Small intestine (tissue), 7 donors: ENCODE measurements at regions not wholly inside any gene's neighbourhood (a gene's known extent, or its start where the extent isn't known, plus 50 kb on each side); places are given as distances from the start of the nearest gene placed in this dataset.
"Not testable (repeated sequence)": the region's sequence is repeated elsewhere in the genome, so short reads cannot be mapped to it uniquely, and the experiment has no call there.

Source experiments
- DNase-seq, 2 donors: peaks; one replicate each; pipeline versions ENCODE4 v3.0.0 to v3.0.0-alpha.2; 2013
- FAIRE-seq: peaks from 2 replicates; lab custom pipeline; 2012; peaks lifted over from hg19 to GRCh38; lab: Jason Lieb, UNC
- H3K27ac ChIP-seq, 3 donors: one replicate each; pipeline ENCODE4 v1.5.1; 2013; ENCODE audit warnings: low read length in 2 of 3, mild to moderate bottlenecking in 2 of 3, control low read depth in 1 of 3, inconsistent platforms in 1 of 3, low read depth in 1 of 3, moderate library complexity in 1 of 3
- H3K27me3 ChIP-seq, 3 donors: one replicate each; pipeline ENCODE4 v1.6.1; 2013; ENCODE audit warnings: low read length in 3 of 3, inconsistent platforms in 1 of 3; ENCODE audit not compliant: control insufficient read depth in 3 of 3, insufficient read depth in 3 of 3
- H3K36me3 ChIP-seq, 3 donors: one replicate each; pipeline ENCODE4 v1.6.1; 2013; ENCODE audit warnings: low read length in 3 of 3, inconsistent platforms in 1 of 3, low read depth in 1 of 3, mild to moderate bottlenecking in 1 of 3, moderate library complexity in 1 of 3; ENCODE audit not compliant: control insufficient read depth in 3 of 3, insufficient read depth in 2 of 3
- H3K4me1 ChIP-seq, 3 donors: one replicate each; pipeline ENCODE4 v1.6.1; 2013; ENCODE audit warnings: low read length in 2 of 3, inconsistent platforms in 1 of 3, low read depth in 1 of 3, mild to moderate bottlenecking in 1 of 3, moderate library complexity in 1 of 3; ENCODE audit not compliant: control insufficient read depth in 3 of 3, insufficient read depth in 2 of 3
- H3K4me3 ChIP-seq, 3 donors: one replicate each; pipeline ENCODE4 v1.5.1; 2013; ENCODE audit warnings: low read length in 3 of 3, control low read depth in 1 of 3, inconsistent platforms in 1 of 3, low read depth in 1 of 3, mild to moderate bottlenecking in 1 of 3, moderate library complexity in 1 of 3
- H3K9me3 ChIP-seq, 2 donors: one replicate each; pipeline ENCODE4 v1.6.1; 2013; ENCODE audit warnings: low read depth in 1 of 2, low read length in 1 of 2; ENCODE audit not compliant: control insufficient read depth in 2 of 2, insufficient read depth in 1 of 2
- WGBS, 3 donors: extraction: QIAGEN DNeasy Blood & Tissue Kit; methylation state at CpG; one replicate each; pipeline ENCODE4 v1.1.7; 2013; 5-methylcytosine and 5-hydroxymethylcytosine counted together
- donor health status: healthy with polysubstance abuse.
- donor health status: control.
- donor health status: control.
- donor health status: Bipolar disorder and iron deficiency.
- donor health status: healthy.

DNA sequence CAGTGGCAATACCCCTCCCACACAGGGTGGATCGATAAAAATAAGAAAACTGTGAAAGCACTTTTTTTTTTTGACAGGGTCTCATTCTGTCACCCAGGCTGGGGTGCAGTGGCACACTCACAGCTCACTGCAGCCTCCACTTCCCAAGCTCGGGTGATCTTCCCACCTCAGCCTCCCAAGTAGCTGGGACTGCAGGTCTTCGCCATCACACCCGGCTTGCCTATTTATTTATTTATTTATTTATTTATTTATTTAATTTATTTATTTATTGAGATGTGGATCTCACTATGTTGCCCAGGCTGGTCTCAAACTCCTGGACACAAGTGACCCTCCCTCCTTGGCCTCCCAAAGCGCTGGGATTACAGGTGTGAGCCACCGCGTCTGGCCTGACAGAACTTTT lies 68.0 kb upstream of the PPP1R26 start:
- not testable (repeated sequence) for H3K27me3 ChIP-seq, H3K4me3 ChIP-seq, H3K9me3 ChIP-seq, FAIRE-seq, H3K4me1 ChIP-seq, H3K36me3 ChIP-seq, DNase-seq, H3K27ac ChIP-seq
- 92 to 93% (median 93%) methylated on average over 7 of the region's 7 CpGs for WGBS, 3 donors

DNA sequence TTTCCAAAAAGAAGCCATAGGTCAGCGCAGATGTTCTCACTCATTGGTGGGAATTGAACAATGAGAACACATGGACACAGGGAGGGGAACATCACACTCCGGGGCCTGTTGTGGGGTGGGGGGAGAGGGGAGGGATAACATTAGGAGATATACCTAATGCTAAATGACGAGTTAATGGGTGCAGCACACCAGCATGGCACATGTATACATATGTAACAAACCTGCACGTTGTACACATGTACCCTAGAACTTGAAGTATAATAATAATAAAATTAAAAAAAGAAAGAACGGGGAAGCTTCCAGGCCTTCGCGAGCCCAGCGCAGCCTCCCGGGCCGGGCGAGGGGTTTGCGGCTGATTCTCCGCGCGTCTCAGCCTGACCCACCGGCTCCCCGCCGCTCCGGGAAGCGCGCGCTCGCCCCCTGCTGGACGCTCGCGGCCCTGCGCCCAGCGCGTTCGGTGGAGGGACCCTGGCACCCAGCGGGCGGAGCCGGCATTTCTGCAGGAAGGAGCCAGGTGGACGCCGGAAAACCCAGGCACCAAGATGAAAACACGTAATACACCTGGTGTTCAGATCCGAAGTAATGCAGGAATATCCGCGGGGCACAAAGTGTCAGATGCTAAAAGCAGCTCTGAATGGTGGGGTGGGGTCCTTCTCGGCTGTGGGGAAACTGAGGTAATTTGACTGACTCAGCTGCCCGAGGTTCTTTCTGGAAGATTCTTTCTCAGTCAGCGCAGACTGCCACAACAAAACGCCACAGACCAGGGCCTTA lies 67.1 kb upstream of the PPP1R26 start:
- not testable (repeated sequence) for H3K9me3 ChIP-seq, H3K27ac ChIP-seq, H3K27me3 ChIP-seq, FAIRE-seq, H3K4me1 ChIP-seq, H3K36me3 ChIP-seq, H3K4me3 ChIP-seq
- peak; percentile 43 to 81 for DNase-seq
- 8 to 11% (median 9%) methylated on average over 43 of the region's 43 CpGs for WGBS, 3 donors

DNA sequence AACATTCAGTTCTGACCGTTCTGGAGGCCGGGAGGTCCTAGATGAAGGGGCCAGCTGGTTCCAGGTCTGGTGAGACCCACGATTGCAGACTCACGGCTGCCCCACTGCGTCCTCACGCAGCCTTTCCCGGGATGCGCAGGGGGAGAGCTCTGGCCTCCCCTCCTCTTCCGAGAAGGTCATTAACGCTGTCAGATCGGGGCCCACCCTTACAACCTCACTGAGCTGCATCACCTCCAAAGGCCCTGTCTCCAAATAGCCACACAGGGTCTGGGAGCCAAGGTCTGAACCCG lies 66.6 kb upstream of the PPP1R26 start:
- FAIRE-seq (no peak), DNase-seq (no peak)
- Histone ChIP-seq H3K36me3 (no peaks in the 10 kb centered on the region), H3K4me1 (no peaks in the 10 kb centered on the region), H3K27me3 (no peaks in the 10 kb centered on the region), H3K9me3 (no peaks in the 10 kb centered on the region), H3K27ac (no peak overlapping the region), H3K4me3 (no peak overlapping the region)
- WGBS, 3 donors = 77 to 83% (median 79%) methylated on average over 10 to 12 of the region's 12 CpGs

DNA sequence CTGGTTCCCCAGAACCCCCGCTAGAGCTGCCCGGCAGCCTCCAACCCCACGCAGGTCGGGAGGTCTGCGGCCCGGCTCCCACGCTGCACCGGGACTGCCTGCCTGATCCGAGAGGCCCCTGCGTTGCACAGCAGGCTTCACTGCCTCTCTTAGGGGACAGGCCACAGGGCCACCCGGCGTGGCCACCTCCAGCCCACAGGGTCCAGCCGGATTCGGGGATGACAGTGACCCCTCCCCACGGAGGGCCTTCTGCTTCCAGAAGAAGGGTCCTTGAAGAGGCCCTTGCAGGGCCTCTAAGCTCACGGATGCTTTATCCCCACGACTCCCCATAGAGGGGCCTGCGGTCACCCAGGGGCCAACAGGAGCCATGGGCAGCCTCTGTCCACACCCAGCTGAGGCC lies 66.1 kb upstream of the PPP1R26 start:
- no peak for FAIRE-seq
- Histone ChIP-seq H3K4me1 (no peaks in the 10 kb centered on the region), H3K27me3 (no peaks in the 10 kb centered on the region), H3K36me3 (no peaks in the 10 kb centered on the region), H3K9me3 (no peaks in the 10 kb centered on the region), H3K27ac (no peak overlapping the region), H3K4me3 (no peak overlapping the region)
- DNase-seq = no peak
- WGBS, 3 donors = 88 to 90% (median 90%) methylated on average over 15 to 18 of the region's 18 CpGs

GRCh38 chr9:135414293-135414692 lies 65.3 kb upstream of the PPP1R26 start:
- DNase-seq (no peak), FAIRE-seq (no peak)
- Histone ChIP-seq H3K27me3 (no peaks in the 10 kb centered on the region), H3K36me3 (no peaks in the 10 kb centered on the region), H3K4me1 (no peaks in the 10 kb centered on the region), H3K4me3 (no peak overlapping the region), H3K9me3 (no peaks in the 10 kb centered on the region), H3K27ac (no peak overlapping the region)
- WGBS, 3 donors = 55 to 74% (median 56%) methylated on average over 13 of the region's 13 CpGs

GRCh38 chr9:135415586-135415985 lies 64.0 kb upstream of the PPP1R26 start:
- Histone ChIP-seq H3K4me1 (no peaks in the 10 kb centered on the region), H3K27me3 (no peaks in the 10 kb centered on the region), H3K36me3 (no peaks in the 10 kb centered on the region), H3K9me3 (no peaks in the 10 kb centered on the region), H3K27ac (no peak overlapping the region), H3K4me3 (no peak overlapping the region)
- 69 to 84% (median 79%) methylated on average over 10 of the region's 10 CpGs for WGBS, 3 donors
- DNase-seq (no peak), FAIRE-seq (no peak)

DNA sequence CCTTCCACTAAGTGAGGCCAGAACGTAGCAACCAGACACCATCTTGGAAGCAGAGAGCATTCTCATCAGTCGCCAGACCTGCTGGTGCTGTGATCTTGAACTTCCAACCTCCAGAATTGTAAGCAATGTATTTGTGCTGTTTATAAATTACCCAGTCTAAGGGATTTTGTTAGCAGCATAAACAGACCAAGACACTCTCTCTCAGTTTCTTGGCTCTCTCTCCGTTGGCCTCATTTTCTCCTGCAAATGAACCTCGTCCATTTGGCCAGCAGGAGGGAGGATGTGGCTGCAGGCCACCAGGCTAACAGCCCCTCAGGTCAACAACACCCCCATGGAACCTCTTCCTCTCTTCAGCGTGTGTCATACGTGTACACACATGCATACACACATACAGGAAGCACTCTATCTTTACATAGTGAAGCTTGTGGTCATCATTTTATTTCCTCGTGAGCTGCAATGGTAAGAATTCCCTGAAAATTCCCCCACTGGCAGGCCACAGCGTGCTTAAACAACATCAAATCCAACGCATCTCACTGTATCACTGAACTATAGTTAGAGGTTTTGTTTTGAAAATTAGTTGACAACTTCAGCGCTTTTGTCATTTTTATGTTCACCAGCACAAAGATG lies 62.8 kb upstream of the PPP1R26 start:
- FAIRE-seq (no peak), DNase-seq (no peak)
- no peaks in the 10 kb centered on the region for H3K9me3 ChIP-seq
- WGBS, 3 donors = 58 to 67% (median 66%) methylated on average over 10 of the region's 10 CpGs
- H3K27me3 ChIP-seq = no peaks in the 10 kb centered on the region
- H3K4me1 ChIP-seq = no peaks in the 10 kb centered on the region
- no peak overlapping the region for H3K4me3 ChIP-seq
- no peak overlapping the region for H3K27ac ChIP-seq
- no peaks in the 10 kb centered on the region for H3K36me3 ChIP-seq

DNA sequence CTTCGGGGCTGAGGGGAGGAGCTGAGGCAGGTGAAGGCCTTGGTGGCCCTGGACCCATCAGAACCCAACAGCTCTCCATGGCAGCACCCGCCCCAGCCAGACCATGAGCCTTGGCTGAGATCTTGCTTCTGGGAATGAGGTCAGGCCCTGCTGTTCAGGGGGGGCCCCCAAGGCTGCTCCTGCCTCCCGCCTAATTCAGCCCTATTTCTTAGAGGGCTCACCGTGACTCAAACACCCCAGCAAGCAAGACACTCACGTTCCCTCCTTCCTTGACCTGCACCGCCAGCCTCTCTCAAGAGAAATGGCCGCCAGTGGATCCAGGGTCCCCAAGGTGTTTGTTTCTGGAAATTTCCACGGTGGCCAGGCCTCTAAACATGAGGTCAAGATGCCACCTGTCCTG lies 61.4 kb upstream of the PPP1R26 start:
- H3K27me3 ChIP-seq = no peaks in the 10 kb centered on the region
- H3K27ac ChIP-seq = no peak overlapping the region
- H3K9me3 ChIP-seq = no peaks in the 10 kb centered on the region
- DNase-seq (no peak), FAIRE-seq (no peak)
- WGBS, 3 donors = 73 to 83% (median 73%) methylated on average over 8 of the region's 8 CpGs
- H3K4me1 ChIP-seq = no peaks in the 10 kb centered on the region
- no peaks in the 10 kb centered on the region for H3K36me3 ChIP-seq
- no peak overlapping the region for H3K4me3 ChIP-seq

- Histone ChIP-seq H3K27me3 (no peaks in the 10 kb centered on the region), H3K36me3 (no peaks in the 10 kb centered on the region), H3K27ac (no peak overlapping the region), H3K4me1 (no peaks in the 10 kb centered on the region), H3K4me3 (no peak overlapping the region), H3K9me3 (peaks cover 0 to 8% of the 10 kb centered on the region in 2 donors)
- FAIRE-seq (no peak), DNase-seq (no peak)
- WGBS, 3 donors = 48 to 55% (median 54%) methylated on average over 3 of the region's 3 CpGs
These were observed 60.5 kb upstream of the PPP1R26 start for GRCh38 chr9:135419106-135419505.
